Cardiac fibroblast (primary cell): ENCODE measurements at regions not wholly inside any gene's neighbourhood (a gene's known extent, or its start where the extent isn't known, plus 50 kb on each side); places are given as distances from the start of the nearest gene placed in this dataset.

Source experiments
- DNase-seq, 2 donors: peaks; one replicate each; pipeline versions ENCODE4 v3.0.0 to v3.0.0-alpha.2; 2010; ENCODE audit warnings: low read depth in 2 of 2
- H3K4me3 ChIP-seq, 2 donors: replicated peaks in 1 of 2; 1 replicate in 1 of 2; 2 replicates in 1 of 2; pipeline ENCODE4 v1.5.1; 2011; ENCODE audit warnings: low read depth in 2 of 2, low read length in 2 of 2, mild to moderate bottlenecking in 2 of 2, moderate library complexity in 1 of 2
- CTCF ChIP-seq: IDR thresholded peaks from one replicate; pipeline ENCODE4 v1.5.1; 2011; ENCODE audit warnings: low read depth, mild to moderate bottlenecking, low read length, inconsistent platforms

GRCh38 chr22:27327497-27327896 lies 474.1 kb downstream of the MN1 start:
- no peak for TF ChIP-seq CTCF
- no peak overlapping the region for H3K4me3 ChIP-seq
- DNase-seq, result no peak

DNA sequence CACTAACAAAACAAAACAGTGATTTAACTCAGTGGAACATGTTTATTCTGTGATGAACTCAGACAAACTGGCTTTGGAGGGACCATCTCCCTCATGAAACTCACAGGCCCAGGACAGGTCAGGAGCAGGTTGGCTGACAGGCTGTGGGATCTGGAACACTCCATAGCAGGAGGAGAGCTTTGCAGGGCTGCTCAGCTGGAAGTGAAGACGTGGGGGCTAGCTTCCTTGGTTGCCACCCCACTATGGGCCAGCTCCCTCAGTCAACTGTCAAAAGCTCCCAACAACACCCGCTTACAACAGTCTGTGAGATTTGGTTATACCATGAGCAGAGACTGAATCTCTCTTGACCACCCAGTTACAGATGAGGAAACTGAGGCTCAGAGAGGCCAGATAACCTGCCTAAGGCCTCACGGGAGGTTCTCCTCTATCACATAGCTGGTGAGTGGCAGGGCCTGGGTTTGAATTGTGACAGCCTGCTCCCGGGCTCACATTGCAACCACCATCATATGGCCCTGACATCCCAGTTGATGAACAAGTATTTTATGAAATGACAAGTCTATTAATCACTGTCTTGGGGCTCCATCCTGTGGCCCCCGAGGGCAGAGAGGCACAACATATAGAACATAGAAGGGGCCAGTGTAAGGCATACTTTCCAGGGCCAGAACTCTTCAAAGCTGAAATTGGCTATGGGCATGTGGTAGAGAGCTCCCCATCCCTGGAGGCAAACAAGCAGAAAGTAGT lies 473.4 kb downstream of the MN1 start:
- H3K4me3 ChIP-seq, result no peak overlapping the region
- no peak for TF ChIP-seq CTCF
- DNase-seq, result peak in 1 of 2 donors; percentile 18

DNA sequence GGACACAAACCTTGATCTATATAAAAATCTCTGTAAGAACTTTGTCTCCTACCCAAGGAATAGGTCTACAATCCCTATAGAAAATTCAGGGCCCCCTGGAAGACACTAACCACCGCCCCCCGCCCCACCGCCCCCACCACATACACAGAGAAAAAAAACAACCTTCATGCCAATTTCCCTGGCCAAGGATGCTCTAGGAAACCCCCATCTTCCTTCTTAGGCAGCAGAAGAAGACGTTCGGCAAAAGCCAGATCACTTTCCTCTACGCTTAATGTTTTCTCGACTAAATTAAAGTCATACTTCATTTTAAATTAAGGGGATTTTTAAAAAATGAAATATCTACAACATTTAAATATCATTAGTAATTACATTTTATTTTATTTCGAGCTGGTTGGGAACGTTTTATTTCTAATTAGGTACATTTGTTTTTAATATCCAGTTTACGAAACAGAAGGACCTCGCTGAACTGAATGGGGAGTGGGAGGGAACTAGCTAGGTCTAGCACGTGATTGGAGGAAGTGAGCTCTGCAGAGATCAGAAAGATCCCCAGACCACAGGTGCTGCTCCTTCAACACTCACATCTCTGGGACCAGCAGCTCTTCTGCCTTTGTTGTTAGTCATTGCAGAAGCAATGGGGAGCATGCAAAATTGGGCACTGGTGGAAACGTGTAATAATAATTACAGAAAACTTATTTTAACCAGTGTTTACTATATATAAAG lies 472.3 kb downstream of the MN1 start:
- no peak overlapping the region for H3K4me3 ChIP-seq
- DNase-seq, result no peak
- no peak for TF ChIP-seq CTCF

- TF ChIP-seq CTCF, result no peak
- DNase-seq, result no peak
Observed at GRCh38 chr22:27329966-27330645, 471.4 kb downstream of the MN1 start.

GRCh38 chr22:27331526-27332281 lies 469.9 kb downstream of the MN1 start:
- DNase-seq, result peak; percentile 58 to 88
- TF ChIP-seq CTCF, result peak; percentile 61
- H3K4me3 ChIP-seq, result no peak overlapping the region

More at GRCh38 chr22:27329966-27330645, 471.4 kb downstream of the MN1 start:
- H3K4me3 ChIP-seq, result no peak overlapping the region

DNA sequence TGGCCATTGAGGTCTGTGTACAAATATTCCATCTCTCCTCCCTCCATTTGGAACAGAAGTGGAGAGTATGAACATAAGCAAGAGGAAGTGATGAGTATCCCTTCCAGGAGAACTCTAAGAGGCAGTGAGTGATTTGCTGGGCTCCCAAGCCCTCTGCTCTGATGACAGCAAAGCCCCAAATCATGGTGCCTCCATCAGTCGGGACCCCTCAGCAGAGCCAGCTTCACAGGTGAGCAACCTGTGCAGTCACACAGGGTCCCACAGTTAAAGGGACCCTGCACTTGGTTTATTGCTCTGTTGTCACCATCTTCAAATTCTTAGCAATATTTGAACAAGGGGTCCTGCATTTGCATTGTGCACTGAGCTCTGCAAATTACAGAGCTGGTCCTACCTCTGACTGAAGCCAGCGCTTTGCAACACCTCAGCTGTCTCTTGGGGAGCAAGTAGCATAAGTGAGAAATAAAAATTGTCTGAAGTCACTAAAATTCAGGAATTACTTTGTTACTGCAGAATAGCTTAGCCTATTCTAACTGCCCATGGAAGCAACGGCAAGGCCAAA lies 466.4 kb downstream of the MN1 start:
- no peak for TF ChIP-seq CTCF

More for the DNA sequence above, 466.4 kb downstream of the MN1 start:
- no peak for DNase-seq
- no peak overlapping the region for H3K4me3 ChIP-seq
